GM12874 (cell line): ENCODE measurements at regions not wholly inside any gene's neighbourhood (a gene's known extent, or its start where the extent isn't known, plus 50 kb on each side); places are given as distances from the start of the nearest gene placed in this dataset.

Experiments used
- TF ChIP-seq, protein P1 (sequence below): IDR thresholded peaks from 2 replicates; pipeline ENCODE4 v1.5.1; 2011; ENCODE audit warnings: low read depth, mild to moderate bottlenecking, control low read depth, low read length, moderate library complexity; ENCODE audit not compliant: insufficient read depth

DNA sequence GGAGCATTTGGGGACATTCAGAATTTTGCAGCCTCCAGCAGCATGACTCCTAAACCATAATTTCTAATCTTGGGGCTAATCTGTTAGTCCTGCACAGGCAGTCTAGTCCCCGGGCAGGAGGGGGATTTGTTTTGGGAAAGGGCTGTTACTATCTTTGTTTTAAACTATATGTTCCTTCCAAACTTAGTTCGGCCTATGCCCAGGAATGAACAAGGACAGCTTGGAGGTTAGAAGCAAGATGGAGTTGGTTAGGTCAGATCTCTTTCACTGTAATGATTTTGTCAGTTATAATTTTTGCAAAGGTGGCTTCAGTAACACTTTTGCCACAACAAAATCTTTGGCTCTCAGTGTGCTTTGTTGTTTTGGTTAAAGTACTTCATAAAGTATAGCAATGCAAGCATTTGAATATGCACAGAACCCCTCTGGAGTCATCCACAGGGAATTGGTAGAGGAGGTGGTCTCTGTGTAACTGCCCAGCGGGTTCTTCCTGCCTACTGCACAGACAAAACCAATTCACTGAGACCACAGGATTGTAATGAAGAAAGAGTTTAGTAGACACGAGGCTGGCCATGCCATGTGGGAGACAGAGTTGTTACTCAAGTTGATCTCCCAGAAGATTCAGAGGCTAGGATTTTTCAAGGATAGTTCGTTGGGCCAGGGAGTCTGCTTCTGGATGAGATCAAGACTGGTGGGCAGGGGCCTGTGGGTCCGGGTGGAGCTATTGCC lies 224.1 kb upstream of the MYLIP start:
- TF ChIP-seq, protein P1, sequence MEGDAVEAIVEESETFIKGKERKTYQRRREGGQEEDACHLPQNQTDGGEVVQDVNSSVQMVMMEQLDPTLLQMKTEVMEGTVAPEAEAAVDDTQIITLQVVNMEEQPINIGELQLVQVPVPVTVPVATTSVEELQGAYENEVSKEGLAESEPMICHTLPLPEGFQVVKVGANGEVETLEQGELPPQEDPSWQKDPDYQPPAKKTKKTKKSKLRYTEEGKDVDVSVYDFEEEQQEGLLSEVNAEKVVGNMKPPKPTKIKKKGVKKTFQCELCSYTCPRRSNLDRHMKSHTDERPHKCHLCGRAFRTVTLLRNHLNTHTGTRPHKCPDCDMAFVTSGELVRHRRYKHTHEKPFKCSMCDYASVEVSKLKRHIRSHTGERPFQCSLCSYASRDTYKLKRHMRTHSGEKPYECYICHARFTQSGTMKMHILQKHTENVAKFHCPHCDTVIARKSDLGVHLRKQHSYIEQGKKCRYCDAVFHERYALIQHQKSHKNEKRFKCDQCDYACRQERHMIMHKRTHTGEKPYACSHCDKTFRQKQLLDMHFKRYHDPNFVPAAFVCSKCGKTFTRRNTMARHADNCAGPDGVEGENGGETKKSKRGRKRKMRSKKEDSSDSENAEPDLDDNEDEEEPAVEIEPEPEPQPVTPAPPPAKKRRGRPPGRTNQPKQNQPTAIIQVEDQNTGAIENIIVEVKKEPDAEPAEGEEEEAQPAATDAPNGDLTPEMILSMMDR = no peak

- TF ChIP-seq, protein P1 = 0 out of 2 replicates have a peak, but pooled peaks have one; percentile 22
These were observed 227.5 kb upstream of the MYLIP start for GRCh38 chr6:15901141-15902115.

GRCh38 chr6:15898693-15899092 lies 230.2 kb upstream of the MYLIP start:
- TF ChIP-seq, protein P1 = no peak

DNA sequence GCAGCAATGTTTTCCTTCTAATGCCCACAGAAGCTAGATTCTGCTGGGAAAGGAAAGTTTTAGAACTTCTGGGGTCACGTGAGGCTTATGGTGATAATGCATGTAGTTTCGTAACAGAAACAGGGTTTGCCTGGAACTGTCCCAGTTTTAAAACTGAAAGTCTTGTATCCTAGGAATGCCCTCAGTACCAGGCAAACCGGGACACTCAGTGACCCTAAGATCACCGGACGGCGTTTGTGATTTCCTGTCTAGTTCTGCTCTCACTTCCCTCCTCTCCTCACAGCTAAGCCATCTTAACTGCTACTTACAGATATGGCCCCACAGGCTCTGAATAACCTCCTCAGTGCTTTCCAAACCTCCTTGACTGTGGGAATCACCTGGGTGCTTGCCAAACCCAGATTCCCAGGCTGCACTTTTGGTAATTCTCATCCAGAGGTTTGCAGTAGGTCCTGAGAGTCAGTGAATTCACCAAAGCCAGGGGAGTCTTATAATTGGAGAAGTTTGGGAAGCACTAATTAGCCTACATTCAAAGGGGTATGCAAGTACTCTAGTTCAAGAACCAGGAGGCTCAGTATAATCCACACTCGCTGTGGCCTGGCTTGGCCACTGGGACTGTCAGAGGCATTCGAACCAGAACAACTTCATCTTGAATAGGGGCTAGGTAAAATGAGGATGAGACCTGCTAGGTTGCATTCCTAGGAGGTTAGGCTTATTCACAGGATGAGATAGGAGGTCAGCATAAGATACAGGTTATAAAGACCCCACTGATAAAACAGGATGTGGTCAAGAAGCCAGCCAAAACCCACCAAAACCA lies 231.6 kb upstream of the MYLIP start:
- TF ChIP-seq, protein P1 = no peak

DNA sequence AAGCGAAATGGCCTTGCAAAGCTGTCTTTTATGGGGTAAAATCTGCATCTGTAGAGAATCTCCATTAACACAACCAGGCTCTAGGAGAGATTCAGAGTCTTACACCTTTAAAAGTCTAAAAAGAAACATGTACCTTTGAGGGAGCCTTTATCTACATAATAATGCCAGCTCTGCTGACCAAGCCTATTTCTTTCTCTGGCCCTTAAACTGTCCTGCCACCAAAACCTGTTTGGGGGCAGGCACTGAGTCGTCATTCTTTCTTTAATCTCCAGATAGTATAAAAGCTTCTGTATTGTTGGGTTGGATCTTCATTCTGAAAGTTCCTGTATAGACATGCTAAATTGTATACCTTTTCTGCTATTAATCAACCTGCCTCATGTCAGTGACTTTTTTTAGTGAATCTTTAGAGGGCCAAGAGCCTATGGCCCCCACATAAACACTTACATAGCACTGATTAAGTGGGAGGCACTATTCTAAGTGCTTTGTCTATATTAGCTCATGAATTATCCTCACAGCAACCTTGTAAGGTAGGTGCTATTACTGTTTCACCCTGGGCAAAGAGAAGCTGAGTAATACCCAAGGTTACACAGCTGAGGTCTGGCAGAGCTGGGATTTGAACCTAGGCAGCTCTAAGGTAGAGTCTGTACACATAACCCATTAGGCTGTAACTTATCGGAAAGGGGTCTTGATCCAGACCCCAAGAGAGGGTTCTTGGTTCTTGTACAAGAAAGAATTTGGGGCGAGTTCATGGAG lies 232.3 kb upstream of the DTNBP1 start:
- TF ChIP-seq, protein P1 = no peak

GRCh38 chr6:15893556-15894253 lies 230.9 kb upstream of the DTNBP1 start:
- TF ChIP-seq, protein P1 = peak; percentile 50; the same call in 1 of the 2 replicates
